PFSK-1 (cell line): ENCODE measurements at regions not wholly inside any gene's neighbourhood (a gene's known extent, or its start where the extent isn't known, plus 50 kb on each side); places are given as distances from the start of the nearest gene placed in this dataset.

ENCODE experiments used
- FOXP2 ChIP-seq: optimal IDR thresholded peaks from 2 replicates; pipeline ENCODE3; 2011; ENCODE audit warnings: borderline replicate concordance, control low read depth, inconsistent platforms; ENCODE audit not compliant: insufficient read depth; ENCODE audit errors: extremely low read length, extremely low read depth
- POLR2AphosphoS5 ChIP-seq: IDR thresholded peaks from 2 replicates; pipeline ENCODE4 v1.6.1; 2012; ENCODE audit warnings: low read depth, mild to moderate bottlenecking, control low read depth, low read length, moderate library complexity
- REST ChIP-seq, 2 experiments: IDR thresholded peaks; 2 replicates each; pipeline versions ENCODE4 v1.6.1 to v1.8.0; 2011 to 2012; ENCODE audit warnings: low read depth in 2 of 2, low read length in 2 of 2, control low read depth in 1 of 2, inconsistent platforms in 1 of 2, mild to moderate bottlenecking in 1 of 2, moderate library complexity in 1 of 2; ENCODE audit not compliant: insufficient read depth in 1 of 2
- SIN3A ChIP-seq: IDR thresholded peaks from 2 replicates; pipeline ENCODE4 v1.6.1; 2012; ENCODE audit warnings: mild to moderate bottlenecking, low read length, moderate library complexity, borderline replicate concordance; ENCODE audit not compliant: insufficient read depth
- TAF1 ChIP-seq: IDR thresholded peaks from 2 replicates; pipeline ENCODE4 v1.6.1; 2012; ENCODE audit warnings: low read length, control low read depth, borderline replicate concordance; ENCODE audit not compliant: insufficient read depth

GRCh38 chr6:92427453-92427852 is 991.9 kb downstream of the EPHA7 start:
- TF ChIP-seq POLR2AphosphoS5 = no peak
- no peak for TF ChIP-seq REST (IDR thresholded peaks at IDR 0.05; ENCODE audit: insufficient read depth in 1 of 2, low read depth in 2 of 2, low read length in 2 of 2)
- no peak for TF ChIP-seq TAF1
- no peak for TF ChIP-seq SIN3A
- no peak for TF ChIP-seq FOXP2
